MM.1S (cell line): ENCODE measurements at regions not wholly inside any gene's neighbourhood (a gene's known extent, or its start where the extent isn't known, plus 50 kb on each side); places are given as distances from the start of the nearest gene placed in this dataset.

ENCODE experiments used
- DNase-seq: peaks from one replicate; pipeline ENCODE4 v3.0.0-alpha.2; 2015
- H2AFZ ChIP-seq: fragments of 300-600 bp; sonication (generic); 2 replicates; pipeline ENCODE4 v1.6.0; 2016; ENCODE audit warnings: antibody characterized with exemption, low read length
- H3F3A ChIP-seq: fragments of 300-600 bp; sonication (generic); 2 replicates; pipeline ENCODE4 v1.6.1; 2016; ENCODE audit warnings: mild to moderate bottlenecking, antibody characterized with exemption, low read length, moderate library complexity, mixed read lengths; ENCODE audit not compliant: insufficient read depth
- H3K27ac ChIP-seq: fragments of 300-600 bp; sonication (generic); 2 replicates; pipeline ENCODE4 v1.5.1; 2016; ENCODE audit warnings: mild to moderate bottlenecking, low read length
- H3K27me3 ChIP-seq: fragments of 300-600 bp; sonication (generic); replicated peaks from 2 replicates; pipeline ENCODE4 v1.6.0; 2016; ENCODE audit warnings: low read length; ENCODE audit not compliant: insufficient read depth
- H3K36me3 ChIP-seq: fragments of 300-600 bp; sonication (generic); replicated peaks from 2 replicates; pipeline ENCODE4 v1.6.1; 2016; ENCODE audit warnings: mild to moderate bottlenecking, low read length, mixed read lengths; ENCODE audit not compliant: insufficient read depth
- H3K4me1 ChIP-seq: fragments of 300-600 bp; sonication (generic); 2 replicates; pipeline ENCODE4 v1.6.1; 2016; ENCODE audit warnings: low read length, mixed read lengths
- H3K4me2 ChIP-seq: fragments of 300-600 bp; sonication (generic); 2 replicates; pipeline ENCODE4 v1.6.0; 2016; ENCODE audit warnings: low read depth, low read length
- H3K4me3 ChIP-seq: fragments of 300-600 bp; sonication (generic); 2 replicates; pipeline ENCODE4 v1.5.1; 2016; ENCODE audit warnings: low read length, mixed read lengths
- H3K79me2 ChIP-seq: fragments of 300-600 bp; sonication (generic); 2 replicates; pipeline ENCODE4 v1.6.1; 2016; ENCODE audit warnings: mixed run types, low read length, mixed read lengths
- H3K9ac ChIP-seq: fragments of 300-600 bp; sonication (generic); 2 replicates; pipeline ENCODE4 v1.6.1; 2016; ENCODE audit warnings: low read length, mixed read lengths
- H3K9me2 ChIP-seq: fragments of 300-600 bp; sonication (generic); replicated peaks from 2 replicates; pipeline ENCODE4 v1.6.1; 2016; ENCODE audit warnings: mild to moderate bottlenecking, low read length, mixed read lengths; ENCODE audit not compliant: insufficient read depth
- H3K9me3 ChIP-seq: fragments of 300-600 bp; sonication (generic); replicated peaks from 2 replicates; pipeline ENCODE4 v1.6.1; 2016; ENCODE audit warnings: mild to moderate bottlenecking, low read length, mixed read lengths; ENCODE audit not compliant: insufficient read depth
- H4K20me1 ChIP-seq: fragments of 300-600 bp; sonication (generic); 2 replicates; pipeline ENCODE4 v1.6.1; 2016; ENCODE audit warnings: mild to moderate bottlenecking, low read length, moderate library complexity, mixed read lengths; ENCODE audit not compliant: insufficient read depth
- EZH2 ChIP-seq: fragments of 300-600 bp; sonication (generic); optimal IDR thresholded peaks from 2 replicates; pipeline ENCODE3; 2017; ENCODE audit warnings: low read depth, mild to moderate bottlenecking, antibody characterized with exemption, low read length, mixed read lengths
- EZH2phosphoT487 ChIP-seq: fragments of 300-600 bp; sonication (generic); IDR thresholded peaks from 2 replicates; pipeline ENCODE4 v1.6.1; 2018; ENCODE audit warnings: antibody characterized with exemption, low read length
- TF ChIP-seq, protein P1 (sequence below): fragments of 300-600 bp; sonication (generic); IDR thresholded peaks from 2 replicates; pipeline ENCODE4 v1.5.1; 2016; ENCODE audit warnings: antibody characterized with exemption, low read length, mixed read lengths

DNA sequence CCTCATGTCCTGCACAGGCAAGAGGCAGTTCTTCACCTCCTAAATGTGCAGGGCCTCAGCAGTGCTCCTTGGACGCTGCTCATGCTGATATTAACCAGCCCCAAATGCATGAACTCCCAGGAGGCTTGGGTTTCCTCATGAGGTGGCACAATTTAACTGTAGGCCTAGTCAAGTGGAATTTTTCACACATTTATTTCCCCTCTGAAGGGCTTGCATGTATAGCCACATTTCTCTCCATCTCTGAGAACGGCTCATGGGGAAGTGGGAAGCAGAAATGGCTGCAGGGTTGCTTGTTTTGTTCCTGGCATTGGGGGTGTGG is 72.8 kb upstream of the PAX1 start:
- no peak overlapping the region for H3K27ac ChIP-seq
- H3K27me3 ChIP-seq = no peaks in the 10 kb centered on the region
- no peaks in the 10 kb centered on the region for H3K9me3 ChIP-seq
- no peak overlapping the region for H3K4me3 ChIP-seq
- H3K4me1 ChIP-seq = 0 out of 2 replicates have a peak, but pooled peaks cover 5% of the 10 kb centered on the region
- no peak for DNase-seq
- no peaks in the 10 kb centered on the region for H3K9me2 ChIP-seq
- TF ChIP-seq, protein P1, sequence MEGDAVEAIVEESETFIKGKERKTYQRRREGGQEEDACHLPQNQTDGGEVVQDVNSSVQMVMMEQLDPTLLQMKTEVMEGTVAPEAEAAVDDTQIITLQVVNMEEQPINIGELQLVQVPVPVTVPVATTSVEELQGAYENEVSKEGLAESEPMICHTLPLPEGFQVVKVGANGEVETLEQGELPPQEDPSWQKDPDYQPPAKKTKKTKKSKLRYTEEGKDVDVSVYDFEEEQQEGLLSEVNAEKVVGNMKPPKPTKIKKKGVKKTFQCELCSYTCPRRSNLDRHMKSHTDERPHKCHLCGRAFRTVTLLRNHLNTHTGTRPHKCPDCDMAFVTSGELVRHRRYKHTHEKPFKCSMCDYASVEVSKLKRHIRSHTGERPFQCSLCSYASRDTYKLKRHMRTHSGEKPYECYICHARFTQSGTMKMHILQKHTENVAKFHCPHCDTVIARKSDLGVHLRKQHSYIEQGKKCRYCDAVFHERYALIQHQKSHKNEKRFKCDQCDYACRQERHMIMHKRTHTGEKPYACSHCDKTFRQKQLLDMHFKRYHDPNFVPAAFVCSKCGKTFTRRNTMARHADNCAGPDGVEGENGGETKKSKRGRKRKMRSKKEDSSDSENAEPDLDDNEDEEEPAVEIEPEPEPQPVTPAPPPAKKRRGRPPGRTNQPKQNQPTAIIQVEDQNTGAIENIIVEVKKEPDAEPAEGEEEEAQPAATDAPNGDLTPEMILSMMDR = no peak
- TF ChIP-seq EZH2phosphoT487 (no peak), EZH2 (no peak)
- H3K9ac ChIP-seq = no peak overlapping the region
- no peaks in the 10 kb centered on the region for H3F3A ChIP-seq
- no peaks in the 10 kb centered on the region for H4K20me1 ChIP-seq
- H2AFZ ChIP-seq = no peak overlapping the region
- H3K79me2 ChIP-seq = no peaks in the 10 kb centered on the region
- no peak overlapping the region for H3K4me2 ChIP-seq
- no peaks in the 10 kb centered on the region for H3K36me3 ChIP-seq

DNA sequence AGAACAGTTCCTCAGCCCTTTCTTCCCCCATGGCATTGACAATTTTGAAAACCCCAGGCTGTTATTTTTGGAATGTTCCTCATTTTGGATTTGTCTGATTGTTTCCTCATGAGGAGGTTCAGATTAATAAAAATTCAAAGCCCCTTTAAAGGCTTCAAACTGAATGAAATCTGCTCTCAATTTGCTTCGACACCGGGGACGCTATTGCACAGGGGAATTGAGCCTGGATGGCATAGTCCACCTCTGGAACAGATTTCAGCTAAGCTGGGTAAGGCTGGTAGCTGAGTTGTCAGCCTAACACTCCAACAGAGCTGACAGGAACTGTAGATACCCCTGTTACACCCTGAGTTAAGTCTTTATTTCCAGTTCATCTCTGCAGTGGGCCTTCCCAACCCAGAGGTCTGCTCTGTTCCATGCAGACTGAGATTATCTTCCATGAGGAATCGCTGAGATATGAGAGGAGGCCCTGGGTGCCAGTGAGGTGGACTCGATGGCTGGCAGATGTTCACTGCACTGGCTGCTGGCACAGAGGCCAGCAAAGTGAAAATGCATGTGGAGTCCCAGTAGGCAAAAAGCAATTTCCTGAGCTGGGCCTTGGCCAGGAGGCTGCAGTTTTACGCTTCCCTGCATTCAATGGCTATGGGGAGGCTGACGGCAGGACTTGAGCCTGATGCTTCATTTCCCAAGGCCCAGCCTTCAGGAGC is 73.3 kb upstream of the PAX1 start:
- H3F3A ChIP-seq = no peaks in the 10 kb centered on the region
- no peak for TF ChIP-seq EZH2
- TF ChIP-seq EZH2phosphoT487 = no peak
- TF ChIP-seq, protein P1 = no peak
- no peaks in the 10 kb centered on the region for H3K27me3 ChIP-seq
- H3K4me2 ChIP-seq = no peak overlapping the region
- no peak overlapping the region for H2AFZ ChIP-seq
- no peaks in the 10 kb centered on the region for H3K9me3 ChIP-seq
- H4K20me1 ChIP-seq = no peaks in the 10 kb centered on the region
- H3K79me2 ChIP-seq = no peaks in the 10 kb centered on the region
- 0 out of 2 replicates have a peak, but pooled peaks cover 5% of the 10 kb centered on the region for H3K4me1 ChIP-seq
- no peaks in the 10 kb centered on the region for H3K9me2 ChIP-seq
- no peaks in the 10 kb centered on the region for H3K36me3 ChIP-seq
- no peak overlapping the region for H3K27ac ChIP-seq
- H3K9ac ChIP-seq = no peak overlapping the region
- no peak overlapping the region for H3K4me3 ChIP-seq
- DNase-seq = no peak

DNA sequence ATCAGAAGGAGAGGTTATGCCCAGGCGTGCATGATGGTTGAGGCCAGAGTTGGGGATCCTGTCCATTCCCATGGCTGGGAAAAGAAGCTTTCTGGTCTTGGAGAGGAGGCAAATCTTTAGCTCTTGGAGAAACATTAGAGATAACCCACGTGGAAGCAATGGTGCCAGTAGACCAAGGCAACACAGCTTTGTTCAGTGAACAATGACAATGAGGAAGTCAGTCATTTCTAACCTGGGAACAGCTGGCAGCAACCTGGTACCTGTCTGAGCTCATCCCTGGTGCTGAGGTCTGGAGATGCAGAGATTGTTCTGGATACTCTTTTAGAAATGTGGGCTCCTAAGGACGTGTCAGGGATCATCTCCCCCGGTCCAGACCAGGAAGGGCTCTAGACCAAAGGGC is 76.7 kb upstream of the PAX1 start:
- H3K4me2 ChIP-seq = no peak overlapping the region
- 0 out of 2 replicates have a peak, but pooled peaks cover 5% of the 10 kb centered on the region for H3K4me1 ChIP-seq
- H3K4me3 ChIP-seq = no peak overlapping the region
- no peak for DNase-seq
- no peak overlapping the region for H3K27ac ChIP-seq
- no peaks in the 10 kb centered on the region for H3F3A ChIP-seq
- no peaks in the 10 kb centered on the region for H3K27me3 ChIP-seq
- no peaks in the 10 kb centered on the region for H4K20me1 ChIP-seq
- no peaks in the 10 kb centered on the region for H3K9me3 ChIP-seq
- H3K79me2 ChIP-seq = no peaks in the 10 kb centered on the region
- H3K9ac ChIP-seq = no peak overlapping the region
- no peaks in the 10 kb centered on the region for H3K36me3 ChIP-seq
- TF ChIP-seq, protein P1 = no peak
- TF ChIP-seq EZH2phosphoT487 = no peak
- no peak for TF ChIP-seq EZH2
- H3K9me2 ChIP-seq = no peaks in the 10 kb centered on the region
- H2AFZ ChIP-seq = no peak overlapping the region
